Left cardiac atrium (tissue), 4 donors: ENCODE measurements at regions not wholly inside any gene's neighbourhood (a gene's known extent, or its start where the extent isn't known, plus 50 kb on each side); places are given as distances from the start of the nearest gene placed in this dataset.
"Not testable (repeated sequence)": the region's sequence is repeated elsewhere in the genome, so short reads cannot be mapped to it uniquely, and the experiment has no call there.

Source experiments
- ATAC-seq, 2 donors: fragments of 200-7000 bp; cut with Tn5 transposase; one replicate each; pipeline ENCODE4 v1.9.1; 2020; ENCODE audit warnings: mild to moderate bottlenecking in 2 of 2, moderate library complexity in 2 of 2
- DNase-seq: peaks from one replicate; pipeline ENCODE4 v3.0.0-alpha.2; 2020
- intact Hi-C, 2 donors: fragments of 100-400 bp; cut with DNase I; formaldehyde crosslinking; loops; one replicate each; pipeline versions ENCODE4 v1.14.1 to v1.15.1; 2022 to 2023
- microRNA-seq, 2 donors: library from miRNA; unstranded; fragments of <30 nt; microRNA quantifications; one replicate each; pipeline ENCODE4 v1.2.0, GENCODE V29; 2020
- donor health status: DM: no; HTN: yes; CAD: no.
- donor health status: DM: no; HTN: yes; CAD: no; lungs with severe emphysema.
- donor health status: DM: yes; HTN: yes; CAD: no.
- donor health status: Dilated cardiomyopathy.

GRCh38 chr6:132021552-132022375 is 70.6 kb upstream of the CCN2 start:
- intact Hi-C loops: no loop called here
- DNase-seq: no peak
- ATAC-seq: no peak

DNA sequence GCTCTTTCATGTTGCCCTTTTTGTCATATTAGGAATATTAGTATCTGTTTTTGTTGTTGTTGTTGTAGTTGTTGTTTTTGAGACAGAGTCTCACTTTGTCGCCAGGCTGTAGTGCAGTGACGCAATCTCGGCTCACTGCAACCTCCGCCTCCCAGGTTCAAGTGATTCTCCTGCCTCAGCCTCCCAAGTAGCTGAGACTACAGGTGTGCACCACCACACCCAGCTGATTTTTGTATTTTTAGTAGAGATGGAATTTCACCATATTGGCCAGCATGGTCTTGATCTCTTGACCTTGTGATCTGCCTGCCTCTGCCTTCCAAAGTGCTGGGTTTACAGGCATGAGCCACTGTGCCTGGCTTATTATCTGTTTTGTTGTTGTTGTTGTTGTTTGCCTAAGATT is 69.7 kb upstream of the CCN2 start:
- intact Hi-C loops, DNase-seq, ATAC-seq: not testable (repeated sequence)

GRCh38 chr6:132020138-132020581 is 69.0 kb upstream of the CCN2 start:
- intact Hi-C loops: no loop called here
- DNase-seq (peak; percentile 54), ATAC-seq (peak; percentile 55 to 89)

DNA sequence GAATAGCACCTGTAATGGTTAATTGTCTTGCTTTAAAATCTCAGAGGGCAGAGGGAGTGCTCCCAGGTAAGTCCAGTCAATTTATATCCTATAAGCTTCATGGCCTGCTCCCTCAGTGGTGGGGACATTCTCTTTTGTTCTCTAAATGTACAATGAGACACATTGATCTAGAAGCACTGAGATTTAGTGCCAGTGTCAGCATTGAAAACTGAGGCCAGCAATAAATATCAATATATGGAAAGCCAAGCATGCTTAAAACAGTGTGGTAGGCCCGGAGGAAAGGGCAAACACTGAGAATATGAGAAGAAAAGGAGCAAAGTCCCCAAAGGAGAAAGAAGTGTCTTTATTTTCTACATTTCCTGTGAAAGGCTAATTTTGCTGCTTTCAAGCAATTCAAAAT is 68.4 kb upstream of the CCN2 start:
- ATAC-seq (no peak), DNase-seq (no peak)
- intact Hi-C loops: no loop called here

DNA sequence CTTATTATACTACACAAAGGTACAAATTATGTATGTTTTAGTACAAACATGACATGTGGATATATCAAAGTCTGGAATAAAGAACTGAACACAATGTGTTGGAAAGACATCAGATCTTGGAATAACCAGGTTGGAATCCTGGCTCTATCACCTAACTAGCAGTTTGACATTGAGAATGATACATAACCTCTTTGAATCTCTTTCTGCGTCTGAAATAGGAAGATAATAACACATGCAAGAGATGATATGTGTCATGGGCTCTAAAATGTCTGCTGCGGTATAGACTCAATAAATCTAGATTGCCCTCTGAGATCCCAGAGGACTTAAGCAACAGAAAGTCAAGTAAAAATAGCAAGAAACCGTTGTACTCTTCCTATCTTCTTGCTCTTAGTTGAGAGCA is 66.8 kb upstream of the CCN2 start:
- intact Hi-C loops: no loop called here
- ATAC-seq: no peak

DNA sequence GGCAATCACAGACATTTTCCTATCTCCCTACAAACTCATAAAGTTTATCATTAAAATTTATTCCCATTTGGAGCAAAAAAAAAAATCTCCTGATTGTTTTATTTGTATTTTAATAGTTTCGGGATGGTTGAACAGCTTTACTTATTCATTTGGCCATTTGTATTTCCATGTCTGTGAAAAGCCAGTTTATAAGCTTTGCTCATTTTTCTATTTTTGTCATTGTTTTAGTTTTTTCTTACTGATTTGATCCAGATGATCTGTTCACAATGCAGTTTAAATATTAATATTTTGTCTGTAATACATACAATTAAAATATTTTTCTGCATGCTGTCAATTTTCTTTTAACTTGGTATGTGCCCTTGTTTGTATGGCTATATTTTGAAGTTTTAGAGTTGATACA is 65.2 kb upstream of the CCN2 start:
- no peak for ATAC-seq
- no peak for DNase-seq
- intact Hi-C loops: no loop called here

More for the DNA sequence above, 66.8 kb upstream of the CCN2 start:
- no peak for DNase-seq

DNA sequence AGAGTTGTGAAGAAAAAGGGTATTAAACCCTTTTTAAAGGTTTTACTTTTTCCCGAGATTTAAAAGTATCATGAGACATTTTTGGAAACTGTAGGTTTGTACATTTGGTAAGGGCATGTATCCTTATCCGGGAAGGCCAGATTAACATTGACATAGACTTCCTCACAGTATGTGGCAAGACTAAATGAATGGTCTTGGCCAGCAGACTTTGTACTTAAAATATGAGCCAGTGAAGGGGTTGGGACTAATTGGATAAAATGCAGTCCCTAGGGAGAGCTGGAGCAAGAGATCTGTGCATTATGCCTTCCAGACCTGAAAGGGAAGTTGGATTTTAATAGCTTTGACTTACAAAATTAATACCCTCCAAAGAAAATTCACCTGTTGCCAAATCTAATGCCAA is 60.4 kb upstream of the CCN2 start:
- ATAC-seq (peak; percentile 69 to 89), DNase-seq (no peak)
- intact Hi-C loops: no loop called here

- ATAC-seq (no peak), DNase-seq (no peak)
- intact Hi-C loops: no loop called here
These were observed 58.0 kb upstream of the CCN2 start for GRCh38 chr6:132009175-132009574.

GRCh38 chr6:132007474-132008190 is 56.5 kb upstream of the CCN2 start:
- no peak for ATAC-seq
- intact Hi-C loops: no loop called here
- DNase-seq: no peak

- DNase-seq (no peak), ATAC-seq (no peak)
- intact Hi-C loops: no loop called here
These were observed 54.0 kb upstream of the CCN2 start for GRCh38 chr6:132005178-132005577.

- DNase-seq (no peak), ATAC-seq (no peak)
- intact Hi-C loops: no loop called here
These were observed 53.5 kb upstream of the CCN2 start for GRCh38 chr6:132004668-132005067.

DNA sequence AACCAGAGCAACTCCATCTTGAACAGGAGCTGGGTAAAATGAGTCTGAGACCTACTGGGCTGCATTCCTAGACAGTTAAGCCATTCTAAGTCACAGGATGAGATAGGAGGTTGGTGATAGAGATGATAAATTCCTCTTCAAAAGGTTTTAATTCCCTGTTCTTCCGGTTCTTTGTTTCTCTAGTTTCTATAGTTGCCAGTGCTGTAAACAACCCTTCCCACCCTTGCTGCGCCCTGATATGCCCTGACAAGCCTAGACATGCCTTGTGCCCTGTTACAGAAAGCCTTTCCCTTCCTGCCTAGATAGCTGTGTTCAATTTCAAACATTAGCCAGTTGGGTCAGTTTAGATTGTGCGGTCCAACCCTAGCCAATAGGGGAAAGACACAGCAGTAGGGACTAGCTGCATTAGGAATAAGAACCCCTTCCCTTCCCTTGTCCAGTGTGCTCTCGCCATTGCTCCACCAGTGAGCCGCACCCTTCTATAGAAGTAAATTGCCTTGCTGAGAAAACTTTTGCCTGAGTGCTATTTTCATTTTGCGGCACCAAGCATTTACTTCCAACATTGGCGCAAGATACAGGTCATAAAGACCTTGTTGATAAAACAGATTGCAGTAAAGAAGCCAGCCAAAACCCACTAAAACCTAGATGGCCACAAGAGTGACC is 52.5 kb upstream of the CCN2 start:
- no peak for ATAC-seq
- intact Hi-C loops: no loop called here
- DNase-seq: no peak

Small RNAs in the stretch of these regions (microRNA-seq; reads per million reads assigned to microRNA genes)
- 0 reads per million in 2 donors for gene MIR548AJ1
